ENCODE measurements at regions not wholly inside any gene's neighbourhood (a gene's known extent, or its start where the extent isn't known, plus 50 kb on each side); places are given as distances from the start of the nearest gene placed in this dataset.

DNA sequence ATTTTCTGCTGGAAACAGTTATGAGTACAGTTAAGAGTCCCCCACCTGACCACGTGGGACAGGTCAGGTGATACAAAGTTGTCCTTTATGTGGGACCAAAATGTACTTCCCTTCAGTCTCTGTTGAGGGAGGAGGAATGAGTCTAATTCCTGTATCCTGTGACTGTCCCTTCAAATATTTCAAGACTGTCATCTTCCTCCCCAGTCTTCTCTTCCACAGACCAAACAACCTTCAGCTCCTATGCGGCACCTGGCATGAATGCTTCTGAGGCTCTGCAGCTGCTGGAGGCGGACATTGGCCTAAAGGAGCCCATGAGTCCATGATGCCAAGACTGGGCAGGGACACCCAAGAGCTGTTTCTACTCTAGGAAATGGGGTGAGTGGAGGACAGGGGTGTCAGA lies 72.1 kb upstream of the SIM2 start:
- ChIA-PET POLR2A (no interaction called here), CTCF (ENCODE audit: low intra/inter-chr PET ratio, low total read pairs) (no interaction called here)
- Histone ChIP-seq H4K20me1 (ENCODE audit: insufficient read depth, low read length) (no peaks in the 10 kb centered on the region), H3K4me2 (ENCODE audit: low read depth, low read length) (no peak overlapping the region), H3K36me3 (replicated peaks in 1 of 2; ENCODE audit: control insufficient read depth in 1 of 2, insufficient read depth in 2 of 2, low read length in 2 of 2) (no peaks in the 10 kb centered on the region), H3K9ac (ENCODE audit: insufficient read depth, low read depth, low read length) (no peak overlapping the region), H2AFZ (ENCODE audit: low read length) (no peak overlapping the region), H3K27ac (ENCODE audit: extremely low read length, insufficient read depth, low read length) (no peak overlapping the region), H3K9me3 (ENCODE audit: low read length) (no peaks in the 10 kb centered on the region), H3K27me3 (ENCODE audit: control insufficient read depth in 1 of 2, insufficient read depth in 2 of 2, low read length in 2 of 2) (peaks cover 1 to 22% of the 10 kb centered on the region in 2 experiments), H3K4me3 (replicated peaks in 1 of 3; ENCODE audit: insufficient read depth in 1 of 3, low read depth in 2 of 3, low read length in 3 of 3) (no peak overlapping the region), H3K4me1 (ENCODE audit: insufficient read depth, low read length) (no peaks in the 10 kb centered on the region), H3K79me2 (ENCODE audit: insufficient read depth, low read length) (no peaks in the 10 kb centered on the region)
- no peak for DNase-seq (ENCODE audit: low spot score)
- no peak for ATAC-seq
- no TSS peak for BruUV-seq (replicated peaks)
- FAIRE-seq: no peak
- TF ChIP-seq ZNF329 (CRISPR knock-in tag; IDR thresholded peaks at IDR 0.05; ENCODE audit: low read depth) (no peak), YY1 (IDR thresholded peaks at IDR 0.05; ENCODE audit: insufficient read depth, insufficient replicate concordance, low read depth, low read length) (no peak), SMAD3 (CRISPR knock-in tag; IDR thresholded peaks at IDR 0.05) (no peak), ZNF343 (CRISPR knock-in tag; IDR thresholded peaks at IDR 0.05) (no peak), SSRP1 (CRISPR knock-in tag; IDR thresholded peaks at IDR 0.05) (no peak), ZNF713 (CRISPR knock-in tag; IDR thresholded peaks at IDR 0.05) (no peak), MTF1 (CRISPR knock-in tag; IDR thresholded peaks at IDR 0.05) (no peak), RFXAP (CRISPR knock-in tag; IDR thresholded peaks at IDR 0.05; ENCODE audit: borderline replicate concordance) (no peak)
- TF ChIP-seq, protein P1, sequence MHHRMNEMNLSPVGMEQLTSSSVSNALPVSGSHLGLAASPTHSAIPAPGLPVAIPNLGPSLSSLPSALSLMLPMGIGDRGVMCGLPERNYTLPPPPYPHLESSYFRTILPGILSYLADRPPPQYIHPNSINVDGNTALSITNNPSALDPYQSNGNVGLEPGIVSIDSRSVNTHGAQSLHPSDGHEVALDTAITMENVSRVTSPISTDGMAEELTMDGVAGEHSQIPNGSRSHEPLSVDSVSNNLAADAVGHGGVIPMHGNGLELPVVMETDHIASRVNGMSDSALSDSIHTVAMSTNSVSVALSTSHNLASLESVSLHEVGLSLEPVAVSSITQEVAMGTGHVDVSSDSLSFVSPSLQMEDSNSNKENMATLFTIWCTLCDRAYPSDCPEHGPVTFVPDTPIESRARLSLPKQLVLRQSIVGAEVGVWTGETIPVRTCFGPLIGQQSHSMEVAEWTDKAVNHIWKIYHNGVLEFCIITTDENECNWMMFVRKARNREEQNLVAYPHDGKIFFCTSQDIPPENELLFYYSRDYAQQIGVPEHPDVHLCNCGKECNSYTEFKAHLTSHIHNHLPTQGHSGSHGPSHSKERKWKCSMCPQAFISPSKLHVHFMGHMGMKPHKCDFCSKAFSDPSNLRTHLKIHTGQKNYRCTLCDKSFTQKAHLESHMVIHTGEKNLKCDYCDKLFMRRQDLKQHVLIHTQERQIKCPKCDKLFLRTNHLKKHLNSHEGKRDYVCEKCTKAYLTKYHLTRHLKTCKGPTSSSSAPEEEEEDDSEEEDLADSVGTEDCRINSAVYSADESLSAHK (CRISPR knock-in tag; IDR thresholded peaks at IDR 0.05; ENCODE audit: borderline replicate concordance): no peak
- intact Hi-C loops (cut with micrococcal nuclease; ENCODE audit: unreplicated experiment): no loop called here
- in situ Hi-C loops (cut with HindIII; ENCODE audit: extremely low pct_ligation_motif_present, low pct_unique_long_range_greater_than_20kb): no loop called here
- 73% methylated on average over 3 of the region's 3 CpGs for WGBS (ENCODE audit: low lambda C conversion rate)

Measured in HepG2 (cell line).